Retinal pigment epithelial cell (primary cell): ENCODE measurements at regions not wholly inside any gene's neighbourhood (a gene's known extent, or its start where the extent isn't known, plus 50 kb on each side); places are given as distances from the start of the nearest gene placed in this dataset.
A peak's percentile ranks its signal among the peaks of the same experiment; 100 is the strongest.

Experiments used
- DNase-seq: peaks from one replicate; pipeline ENCODE4 v3.0.0-alpha.2; 2010; ENCODE audit warnings: low read depth
- H3K4me3 ChIP-seq: 2 replicates; pipeline ENCODE4 v1.5.1; 2011; ENCODE audit warnings: mild to moderate bottlenecking, low read length, control low read depth, moderate library complexity
- CTCF ChIP-seq: conservative IDR thresholded peaks from 2 replicates; pipeline ENCODE4 v1.5.1; 2011; ENCODE audit warnings: low read depth, low read length, control low read depth, inconsistent platforms

GRCh38 chr3:98954242-98954641 is 52.7 kb upstream of the DCBLD2 start:
- no peak for TF ChIP-seq CTCF
- DNase-seq: no peak
- peak overlapping the region; percentile 39 for H3K4me3 ChIP-seq

- H3K4me3 ChIP-seq: no peak overlapping the region
- DNase-seq: no peak
- no peak for TF ChIP-seq CTCF
Measured at GRCh38 chr3:98952404-98952803, 50.9 kb upstream of the DCBLD2 start.
